Medulla oblongata (tissue), 1 donor: ENCODE measurements at regions not wholly inside any gene's neighbourhood (a gene's known extent, or its start where the extent isn't known, plus 50 kb on each side); places are given as distances from the start of the nearest gene placed in this dataset.
A peak's percentile ranks its signal among the peaks of the same experiment; 100 is the strongest.

Source experiments
- DNase-seq: peaks from one replicate; pipeline ENCODE4 v3.0.0-alpha.2; 2015; ENCODE audit errors: extremely low spot score

GRCh38 chr2:79355569-79355968 is 157.3 kb upstream of the CTNNA2 start:
- DNase-seq = no peak

- no peak for DNase-seq
Measured at GRCh38 chr2:79327460-79327859, 167.9 kb upstream of the REG3A start.

- no peak for DNase-seq
Measured at GRCh38 chr2:79320871-79321270, 161.3 kb upstream of the REG3A start.

- DNase-seq = peak; percentile 30
Measured at GRCh38 chr2:79294994-79295393, 135.4 kb upstream of the REG3A start.

GRCh38 chr2:79292958-79293315 is 133.4 kb upstream of the REG3A start:
- peak; percentile 48 for DNase-seq

GRCh38 chr2:79292239-79292957 is 132.8 kb upstream of the REG3A start:
- peak; percentile 58 for DNase-seq

GRCh38 chr2:79275863-79276262 is 116.3 kb upstream of the REG3A start:
- DNase-seq = no peak

- no peak for DNase-seq
Measured at GRCh38 chr2:79275197-79275596, 115.6 kb upstream of the REG3A start.

GRCh38 chr2:79272616-79273015 is 113.1 kb upstream of the REG3A start:
- DNase-seq = no peak

GRCh38 chr2:79271456-79271855 is 111.9 kb upstream of the REG3A start:
- DNase-seq = no peak

- DNase-seq = no peak
Measured at GRCh38 chr2:79260848-79261247, 101.3 kb upstream of the REG3A start.

GRCh38 chr2:79259959-79260358 is 100.4 kb upstream of the REG3A start:
- DNase-seq = no peak

GRCh38 chr2:79259296-79259695 is 99.7 kb upstream of the REG3A start:
- DNase-seq = no peak

GRCh38 chr2:79253243-79253774 is 93.8 kb upstream of the REG3A start:
- no peak for DNase-seq

- no peak for DNase-seq
Measured at GRCh38 chr2:79250656-79251055, 91.1 kb upstream of the REG3A start.

- no peak for DNase-seq
Measured at GRCh38 chr2:79248776-79249175, 89.2 kb upstream of the REG3A start.

- DNase-seq = no peak
Measured at GRCh38 chr2:79235135-79235534, 75.6 kb upstream of the REG3A start.

- no peak for DNase-seq
Measured at GRCh38 chr2:79223539-79223938, 64.0 kb upstream of the REG3A start.

GRCh38 chr2:79219383-79219988 is 59.9 kb upstream of the REG3A start:
- DNase-seq = peak; percentile 66

- DNase-seq = no peak
Measured at GRCh38 chr2:79210274-79210917, 50.8 kb upstream of the REG3A start.
